NCI-H2227 (cell line): ENCODE measurements at regions not wholly inside any gene's neighbourhood (a gene's known extent, or its start where the extent isn't known, plus 50 kb on each side); places are given as distances from the start of the nearest gene placed in this dataset.

Source experiments
- DNase-seq: peaks from one replicate; lab custom pipeline; 2025; ENCODE audit not compliant: unreplicated experiment; lab: John Stamatoyannopoulos, UW

- no peak for DNase-seq
Measured at GRCh38 chr3:168336276-168336675, 240.6 kb upstream of the GOLIM4 start.

GRCh38 chr3:168333410-168333935 is 237.7 kb upstream of the GOLIM4 start:
- no peak for DNase-seq

GRCh38 chr3:168331756-168332155 is 236.0 kb upstream of the GOLIM4 start:
- no peak for DNase-seq

- DNase-seq = no peak
Measured at GRCh38 chr3:168330983-168331382, 235.3 kb upstream of the GOLIM4 start.

GRCh38 chr3:168327856-168328255 is 232.1 kb upstream of the GOLIM4 start:
- no peak for DNase-seq

- no peak for DNase-seq
Measured at GRCh38 chr3:168325684-168326083, 230.0 kb upstream of the GOLIM4 start.

GRCh38 chr3:168322941-168323340 is 227.2 kb upstream of the GOLIM4 start:
- no peak for DNase-seq

GRCh38 chr3:168314166-168314565 is 218.4 kb upstream of the GOLIM4 start:
- DNase-seq = no peak

GRCh38 chr3:168312984-168313383 is 217.3 kb upstream of the GOLIM4 start:
- DNase-seq = no peak

- DNase-seq = no peak
Measured at GRCh38 chr3:168307893-168308292, 212.2 kb upstream of the GOLIM4 start.

- no peak for DNase-seq
Measured at GRCh38 chr3:168295027-168295426, 199.3 kb upstream of the GOLIM4 start.

GRCh38 chr3:168292296-168292695 is 196.6 kb upstream of the GOLIM4 start:
- no peak for DNase-seq

- DNase-seq = no peak
Measured at GRCh38 chr3:168289471-168290008, 193.8 kb upstream of the GOLIM4 start.

- peak; percentile 8 for DNase-seq
Measured at GRCh38 chr3:168288511-168289401, 193.0 kb upstream of the GOLIM4 start.

- no peak for DNase-seq
Measured at GRCh38 chr3:168285506-168285905, 189.8 kb upstream of the GOLIM4 start.

GRCh38 chr3:168284728-168285127 is 189.0 kb upstream of the GOLIM4 start:
- no peak for DNase-seq

GRCh38 chr3:168275662-168276061 is 179.9 kb upstream of the GOLIM4 start:
- DNase-seq = no peak

GRCh38 chr3:168273917-168274316 is 178.2 kb upstream of the GOLIM4 start:
- DNase-seq = no peak

- DNase-seq = no peak
Measured at GRCh38 chr3:168273036-168273435, 177.3 kb upstream of the GOLIM4 start.

GRCh38 chr3:168272343-168272985 is 176.7 kb upstream of the GOLIM4 start:
- no peak for DNase-seq

- DNase-seq = no peak
Measured at GRCh38 chr3:168271932-168272331, 176.2 kb upstream of the GOLIM4 start.

- peak; percentile 91 for DNase-seq
Measured at GRCh38 chr3:168269001-168269400, 173.3 kb upstream of the GOLIM4 start.
